NCI-H69 (cell line): ENCODE measurements at regions not wholly inside any gene's neighbourhood (a gene's known extent, or its start where the extent isn't known, plus 50 kb on each side); places are given as distances from the start of the nearest gene placed in this dataset.
"Not testable (repeated sequence)": the region's sequence is repeated elsewhere in the genome, so short reads cannot be mapped to it uniquely, and the experiment has no call there.

ENCODE experiments used
- DNase-seq: peaks from one replicate; lab custom pipeline; 2025; lab: John Stamatoyannopoulos, UW

DNA sequence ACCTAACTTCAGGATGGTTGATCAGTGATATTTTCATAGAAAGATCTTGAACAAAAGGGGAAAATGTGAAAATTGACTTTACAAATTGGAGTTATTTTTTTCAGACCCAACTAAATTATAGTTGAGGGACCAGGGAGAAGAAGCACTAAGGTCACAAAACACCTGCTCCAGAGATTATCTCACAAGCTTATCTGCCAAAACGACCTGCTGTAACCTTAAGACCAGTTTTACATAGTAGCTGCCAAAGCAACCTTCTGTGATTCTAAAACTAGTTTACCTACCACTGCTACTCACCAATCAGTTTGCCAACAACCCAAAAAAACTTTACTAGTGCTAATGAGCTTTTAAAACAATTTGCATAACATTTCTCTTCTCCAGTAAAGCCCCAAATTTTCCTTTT, 972.1 kb downstream of the C4orf33 start:
- DNase-seq = no peak

DNA sequence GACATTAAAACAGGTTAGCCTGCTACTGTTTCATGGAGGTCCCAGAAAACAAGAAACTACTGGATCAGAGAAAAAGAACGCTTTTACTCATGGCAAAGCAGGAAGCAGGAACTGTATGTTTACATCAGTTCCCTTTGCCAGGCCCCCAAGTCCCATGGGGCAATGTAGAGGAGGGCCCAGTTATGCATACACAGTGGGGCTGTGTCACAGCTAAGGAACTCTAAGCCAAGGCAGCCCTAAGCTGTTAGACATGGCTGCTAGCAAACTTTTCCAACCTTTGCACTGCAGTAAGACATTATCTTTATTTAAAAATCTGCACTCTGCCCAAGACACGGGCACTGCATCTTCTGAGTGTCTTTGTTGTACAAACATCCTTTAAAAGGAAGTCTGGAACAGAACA, 975.8 kb downstream of the C4orf33 start:
- DNase-seq = peak; percentile 7

- DNase-seq = no peak
Observed at GRCh38 chr4:130073145-130073790, 977.3 kb downstream of the C4orf33 start.

GRCh38 chr4:130074096-130074495, 978.1 kb downstream of the C4orf33 start:
- no peak for DNase-seq

DNA sequence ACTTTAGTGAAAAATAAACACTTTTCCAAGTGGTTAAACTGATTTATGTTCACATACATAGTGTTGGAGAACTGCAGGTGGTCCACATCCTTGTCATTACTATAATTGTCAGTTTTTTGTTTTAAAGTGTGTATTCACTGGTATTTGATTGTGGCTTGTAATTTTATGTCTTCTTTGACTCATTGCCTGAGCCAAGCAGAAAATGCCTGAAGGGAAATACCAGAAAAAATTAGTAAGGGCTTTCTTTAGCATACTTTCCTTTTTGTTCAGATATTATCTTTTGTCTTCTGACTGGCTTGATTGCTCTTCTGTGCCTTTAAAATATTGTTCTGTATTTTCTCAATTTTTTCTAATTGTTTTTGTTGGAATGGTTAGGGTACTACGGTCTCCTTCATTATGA, 981.3 kb downstream of the C4orf33 start:
- peak; percentile 90 for DNase-seq

DNA sequence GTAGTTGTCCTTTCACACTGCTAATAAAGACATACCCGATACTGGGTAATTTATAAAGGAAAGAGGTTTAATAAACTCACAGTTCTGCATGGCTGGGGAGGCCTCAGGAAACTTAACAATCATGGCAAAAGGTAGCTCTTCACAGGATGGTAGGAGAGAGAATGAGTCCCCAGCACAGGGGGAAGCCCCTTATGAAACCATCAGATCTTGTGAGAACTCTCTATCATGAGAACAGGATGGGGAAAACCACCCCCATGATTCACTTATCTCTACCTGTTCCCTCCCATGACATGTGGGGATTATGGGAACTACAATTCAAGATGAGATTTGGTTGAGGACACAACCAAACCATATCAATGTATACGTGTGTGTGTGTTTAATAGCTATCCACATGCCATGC, 983.1 kb downstream of the C4orf33 start:
- not testable (repeated sequence) for DNase-seq

DNA sequence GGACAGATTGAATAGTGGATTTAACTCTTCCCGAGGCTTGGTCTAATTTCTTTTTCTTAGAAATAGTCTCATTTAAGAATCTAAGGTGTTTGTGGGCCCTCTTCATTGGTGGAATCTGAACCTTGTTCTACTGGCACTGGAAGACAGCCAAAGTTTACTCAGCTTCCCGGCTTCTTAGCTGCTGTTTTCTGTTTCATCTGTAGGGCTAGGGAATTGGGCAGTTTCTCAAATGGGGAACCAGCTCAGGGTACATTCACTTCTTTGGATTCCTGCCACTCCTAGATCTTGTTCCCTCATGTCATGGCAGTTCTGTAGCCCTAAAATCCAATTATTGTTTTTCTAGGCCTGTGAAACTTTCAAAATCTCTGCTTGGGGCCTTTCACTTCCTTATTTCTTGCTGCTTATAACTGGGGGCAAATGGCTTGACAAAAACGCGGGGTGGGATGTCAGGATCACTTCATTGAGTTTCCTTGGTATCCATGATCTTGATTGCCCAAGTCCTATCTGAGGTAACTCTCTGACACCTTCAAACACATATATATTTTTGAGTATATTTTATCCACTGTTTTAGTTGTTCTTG, 985.0 kb downstream of the C4orf33 start:
- peak; percentile 15 for DNase-seq

GRCh38 chr4:130090427-130090826, 994.5 kb downstream of the C4orf33 start:
- no peak for DNase-seq

DNA sequence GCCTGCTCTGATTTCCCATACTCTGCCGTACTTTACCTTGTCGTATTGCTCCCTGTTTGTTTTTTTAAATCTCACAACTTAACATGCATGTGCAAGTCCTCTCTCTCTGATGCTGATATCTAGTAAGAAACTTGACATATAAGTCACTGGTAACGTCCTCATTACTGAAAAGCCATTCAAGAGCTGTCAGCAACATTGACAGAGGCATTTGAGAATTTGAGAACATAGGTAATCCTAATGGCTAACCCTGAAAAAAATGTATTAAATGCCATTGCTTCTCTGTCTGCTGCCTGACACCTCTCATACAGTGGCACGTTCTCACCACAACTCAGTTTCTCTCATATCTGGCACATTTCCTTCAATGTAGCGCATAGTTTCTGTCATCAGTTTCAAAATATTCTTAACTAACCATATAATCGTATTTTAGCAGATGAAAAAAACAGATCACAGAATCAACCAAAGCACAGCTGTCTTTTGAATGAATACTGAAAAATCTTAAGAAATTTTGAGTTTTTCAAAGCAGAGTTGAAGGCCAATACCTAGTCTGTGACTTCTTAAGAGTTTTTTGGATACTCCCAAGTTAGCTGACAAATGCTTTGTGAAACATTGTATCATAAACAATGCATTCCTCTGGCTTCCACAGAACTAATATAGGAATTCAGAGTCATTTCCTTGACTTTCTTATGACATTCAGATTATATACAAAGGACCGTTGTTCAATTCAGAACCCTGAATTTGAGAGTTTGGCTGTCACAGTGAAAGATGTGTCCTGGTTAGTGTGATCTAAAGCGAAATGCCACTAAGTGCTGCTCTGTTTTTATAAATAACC, 996.4 kb downstream of the C4orf33 start:
- no peak for DNase-seq

DNA sequence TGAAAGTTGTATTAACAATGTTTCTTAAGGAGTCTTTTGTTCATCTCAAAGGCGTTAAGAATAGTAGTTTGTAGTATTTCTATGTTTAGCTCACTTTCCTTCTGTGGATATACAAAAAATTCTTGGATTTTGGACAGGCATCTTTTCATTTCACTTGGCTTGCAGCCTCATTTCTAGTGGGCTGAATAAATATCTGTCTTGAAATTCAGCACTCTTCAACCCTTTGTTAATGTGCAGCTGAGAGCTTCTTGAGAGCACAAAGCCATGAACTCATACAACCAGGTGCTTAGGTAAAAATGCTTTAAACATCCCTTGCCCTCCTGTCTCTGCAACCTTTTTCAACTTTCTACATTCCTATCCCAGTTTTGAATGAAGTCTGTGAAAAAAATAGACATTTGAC, 1003.2 kb downstream of the C4orf33 start:
- DNase-seq = no peak

- peak; percentile 15 for DNase-seq
Observed at GRCh38 chr4:130110189-130110588, 1014.2 kb downstream of the C4orf33 start.

- DNase-seq = peak; percentile 1
Observed at GRCh38 chr4:130110770-130111169, 1014.8 kb downstream of the C4orf33 start.

DNA sequence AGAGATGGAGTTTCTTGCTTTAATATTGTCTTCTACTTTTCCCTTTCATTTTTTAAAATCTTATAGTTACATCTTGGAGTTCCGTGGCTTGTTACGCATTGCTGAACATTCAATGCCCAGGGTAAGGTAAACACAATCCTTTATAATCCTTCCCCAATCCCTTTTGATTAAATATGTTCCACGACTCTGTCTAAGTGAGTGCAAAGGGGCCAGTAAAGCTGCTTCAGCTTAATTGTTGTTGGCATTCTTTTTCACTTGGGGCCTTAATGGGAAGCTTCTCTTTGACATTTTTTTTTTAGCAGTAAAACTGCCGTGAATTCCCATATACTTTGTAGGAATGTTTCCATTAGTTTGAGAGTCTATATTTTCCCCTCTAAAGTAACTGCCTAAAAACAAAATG, 1028.1 kb downstream of the C4orf33 start:
- no peak for DNase-seq

- no peak for DNase-seq
Observed at GRCh38 chr4:130125467-130125866, 1029.5 kb downstream of the C4orf33 start.

GRCh38 chr4:130127297-130127696, 1031.3 kb downstream of the C4orf33 start:
- DNase-seq = no peak

DNA sequence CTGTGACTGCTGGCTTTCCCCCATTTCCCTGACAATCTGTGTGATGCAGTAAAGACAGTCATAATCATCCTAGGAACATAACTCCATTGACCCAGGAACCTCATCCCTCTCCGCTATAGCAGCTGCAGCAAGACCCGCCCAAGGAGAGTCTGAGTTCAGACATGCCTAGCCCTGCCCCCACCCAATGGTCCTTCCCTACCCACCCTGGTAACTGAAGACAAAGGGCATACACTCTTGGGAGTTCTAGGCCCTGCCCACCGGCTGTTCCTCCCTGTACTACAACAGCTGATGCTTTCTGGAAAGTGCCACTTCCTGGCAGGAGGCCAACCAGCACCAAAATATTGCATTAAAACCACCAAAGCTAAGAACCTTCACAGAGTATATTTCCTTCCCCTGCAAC, 1035.6 kb downstream of the C4orf33 start:
- DNase-seq = peak; percentile 72

GRCh38 chr4:130141651-130142050, 1045.7 kb downstream of the C4orf33 start:
- DNase-seq = no peak

- peak; percentile 3 for DNase-seq
Observed at GRCh38 chr4:130143656-130144055, 1047.7 kb downstream of the C4orf33 start.

GRCh38 chr4:130146773-130147172, 1050.8 kb downstream of the C4orf33 start:
- DNase-seq = peak; percentile 83

- DNase-seq = peak; percentile 54
Observed at GRCh38 chr4:130147641-130148040, 1051.7 kb downstream of the C4orf33 start.

- peak; percentile 33 for DNase-seq
Observed at GRCh38 chr4:130154901-130155300, 1058.9 kb downstream of the C4orf33 start.

- DNase-seq = no peak
Observed at GRCh38 chr4:130163701-130164100, 1067.7 kb downstream of the C4orf33 start.

DNA sequence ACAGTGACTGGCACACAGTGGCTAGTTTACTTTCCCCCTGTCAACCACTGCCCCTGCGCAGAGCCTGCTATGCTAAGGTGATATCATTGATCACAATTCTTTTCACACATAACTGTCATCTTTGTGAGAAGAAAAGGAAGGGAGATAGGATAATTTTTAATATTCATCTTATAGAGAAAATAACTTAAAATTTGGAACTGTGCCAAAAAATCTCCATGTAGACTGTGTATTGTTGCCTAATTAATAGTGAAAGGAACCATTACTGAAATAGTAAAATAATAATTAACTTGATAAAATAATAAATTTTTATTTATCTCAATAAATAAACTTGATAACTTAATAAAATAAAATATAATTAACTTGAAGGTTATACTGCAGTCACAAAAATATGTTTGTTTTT, 1069.4 kb downstream of the C4orf33 start:
- DNase-seq = no peak
